SIG-M5 treated with dmso at 0.1 percent for 504 hours (cell line): ENCODE measurements at regions not wholly inside any gene's neighbourhood (a gene's known extent, or its start where the extent isn't known, plus 50 kb on each side); places are given as distances from the start of the nearest gene placed in this dataset.
"Not testable (repeated sequence)": the region's sequence is repeated elsewhere in the genome, so short reads cannot be mapped to it uniquely, and the experiment has no call there.

Experiments used
- DNase-seq: peaks from one replicate; lab custom pipeline; 2025; ENCODE audit not compliant: unreplicated experiment; lab: John Stamatoyannopoulos, UW

DNA sequence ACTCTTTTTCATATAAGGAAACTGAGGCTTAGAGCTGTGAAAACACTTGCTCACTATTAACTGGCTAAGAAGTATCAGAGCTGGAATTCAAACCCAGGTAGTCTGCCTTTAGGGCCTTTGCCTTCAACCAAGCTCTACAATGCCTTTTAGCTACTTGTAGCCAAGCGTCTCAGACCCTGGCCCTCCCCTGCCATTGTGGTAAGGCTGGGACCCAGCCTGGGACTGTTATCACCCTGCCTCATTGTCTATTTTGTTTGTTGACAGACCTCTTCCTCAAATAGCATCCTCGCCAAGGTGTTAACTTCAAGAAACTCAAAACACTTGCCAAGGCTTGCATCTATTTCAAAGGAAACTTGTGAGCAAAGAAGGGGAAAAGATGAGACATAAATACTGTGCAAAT, 76.7 kb upstream of the CD28 start:
- no peak for DNase-seq

GRCh38 chr2:203631068-203631757, 75.2 kb upstream of the CD28 start:
- DNase-seq: no peak

DNA sequence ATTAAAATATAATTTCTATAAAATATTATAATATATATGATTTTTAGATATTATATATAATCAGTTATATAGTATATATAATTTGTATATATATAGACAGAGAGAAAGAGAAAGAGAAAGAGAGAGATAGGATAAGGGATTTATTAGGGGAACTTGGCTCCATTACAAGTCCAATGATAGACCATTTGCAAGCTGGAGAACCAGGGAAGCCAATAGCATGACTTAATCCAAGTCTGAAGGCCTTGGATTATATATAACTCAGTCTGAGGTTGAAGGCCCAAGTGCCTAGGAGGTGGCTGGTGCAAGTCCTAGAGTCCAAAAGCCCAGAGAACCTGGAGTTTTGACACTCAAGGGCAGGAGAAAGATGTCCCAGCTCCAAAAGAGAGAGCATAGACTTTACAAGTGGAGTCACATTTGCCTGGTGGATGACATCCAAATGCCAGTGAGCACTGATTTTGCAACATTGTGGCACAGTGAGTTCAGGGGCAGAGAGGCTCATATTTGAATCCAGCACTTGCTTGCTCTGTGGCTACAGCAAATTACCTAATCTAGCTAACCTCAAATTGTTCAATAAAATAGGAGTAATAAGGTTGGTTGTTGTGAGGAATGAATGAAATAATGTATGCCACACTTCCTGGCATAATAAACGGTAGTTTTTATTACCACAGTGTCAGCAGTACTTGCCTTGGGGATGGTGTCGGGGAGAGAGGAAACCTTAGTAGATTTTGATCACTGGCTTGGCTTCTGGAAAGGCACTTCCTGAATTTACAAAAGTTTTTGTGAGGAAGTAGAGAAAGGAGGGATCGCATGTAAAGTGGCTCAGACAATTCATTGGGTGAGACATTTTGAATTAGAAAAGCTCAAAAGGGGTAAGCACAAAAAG, 69.6 kb upstream of the CD28 start:
- peak; percentile 82 for DNase-seq

- DNase-seq: no peak
Measured at GRCh38 chr2:203637471-203638167, 68.8 kb upstream of the CD28 start.

- DNase-seq: not testable (repeated sequence)
Measured at GRCh38 chr2:203641865-203642264, 64.6 kb upstream of the CD28 start.

DNA sequence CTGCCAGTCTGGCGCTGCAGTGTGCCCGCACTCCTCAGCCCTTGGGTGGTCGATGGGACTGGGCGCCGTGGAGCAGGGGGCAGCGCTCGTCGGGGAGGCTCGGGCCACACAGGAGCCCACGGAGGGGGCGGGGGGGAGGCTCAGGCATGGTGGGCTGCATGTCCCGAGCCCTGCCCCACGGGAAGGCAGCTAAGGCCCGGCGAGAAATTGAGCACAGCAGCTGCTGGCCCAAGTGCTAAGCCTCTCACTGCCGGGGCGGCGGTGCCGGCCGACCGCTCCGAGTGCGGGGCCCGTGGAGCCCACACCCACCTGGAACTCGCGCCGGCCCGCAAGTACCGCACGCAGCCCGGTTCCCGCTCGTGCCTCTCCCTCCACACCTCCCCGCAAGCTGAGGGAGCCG, 63.6 kb upstream of the CD28 start:
- not testable (repeated sequence) for DNase-seq

DNA sequence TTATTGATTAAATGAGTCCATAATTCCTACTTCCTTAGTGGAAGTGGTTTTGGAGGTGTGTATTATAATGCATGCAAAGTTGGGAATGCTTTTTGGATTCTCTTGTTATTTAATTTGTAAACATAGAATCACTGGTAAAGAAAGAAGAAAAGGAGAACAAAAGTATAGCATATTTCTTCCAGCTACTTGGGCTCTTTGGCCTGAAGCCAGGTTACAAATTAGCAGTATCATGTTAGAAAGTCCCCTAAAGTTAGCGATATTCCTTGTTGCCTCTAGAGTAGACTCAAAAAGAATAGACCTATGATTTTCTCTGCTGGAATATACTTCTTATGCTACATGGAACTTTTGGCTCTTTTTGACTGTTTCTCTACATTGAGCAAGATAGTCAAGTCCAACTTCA, 60.6 kb upstream of the CD28 start:
- DNase-seq: no peak

DNA sequence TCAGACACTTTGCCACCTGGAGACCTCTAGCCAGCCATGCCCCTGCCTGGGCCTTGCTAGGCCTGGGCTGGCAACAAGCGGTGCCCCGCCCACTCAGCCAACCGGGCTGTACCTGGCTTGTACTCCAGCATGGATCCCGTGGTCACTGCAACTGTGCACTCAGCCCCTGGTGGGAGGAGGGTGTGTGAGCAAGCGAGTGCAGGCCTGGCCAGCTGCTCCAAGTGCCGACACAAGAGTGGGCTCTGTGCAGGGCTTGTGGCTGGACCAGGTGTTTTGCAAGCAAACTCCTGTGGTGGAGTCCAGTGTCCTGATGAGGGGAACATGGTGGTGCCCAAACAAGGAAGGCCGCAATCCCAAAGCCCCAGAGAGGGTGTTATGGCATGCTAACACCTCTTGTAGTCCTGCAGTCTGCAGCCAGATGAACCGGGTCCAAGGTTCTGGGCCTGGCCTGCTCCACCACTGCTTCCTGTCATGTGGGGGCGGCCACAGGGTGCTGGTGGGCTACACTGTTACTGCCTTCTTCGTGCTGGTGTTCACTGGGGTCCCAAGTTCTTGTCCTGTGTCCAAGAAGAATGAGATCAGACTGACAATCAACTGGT, 60.1 kb upstream of the CD28 start:
- no peak for DNase-seq

DNA sequence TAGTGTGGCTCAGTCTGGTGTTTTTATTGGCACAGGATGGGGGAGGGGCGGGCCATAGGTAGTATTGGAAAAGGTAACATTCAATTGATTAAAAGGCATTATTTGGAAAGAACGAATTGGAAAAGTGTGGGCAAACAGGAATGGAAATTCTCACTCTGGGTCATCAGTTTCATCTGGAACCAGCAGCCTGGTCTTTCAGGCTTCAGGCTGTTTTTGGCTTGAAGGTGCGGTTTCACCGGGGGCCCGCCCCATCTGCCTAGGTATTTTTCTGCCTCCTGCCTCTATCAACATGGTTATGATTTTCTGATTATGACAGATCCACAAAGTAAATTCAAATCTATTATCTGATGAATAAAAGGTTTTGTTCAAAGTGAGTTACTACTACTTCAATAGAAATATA, 59.5 kb upstream of the CD28 start:
- no peak for DNase-seq

DNA sequence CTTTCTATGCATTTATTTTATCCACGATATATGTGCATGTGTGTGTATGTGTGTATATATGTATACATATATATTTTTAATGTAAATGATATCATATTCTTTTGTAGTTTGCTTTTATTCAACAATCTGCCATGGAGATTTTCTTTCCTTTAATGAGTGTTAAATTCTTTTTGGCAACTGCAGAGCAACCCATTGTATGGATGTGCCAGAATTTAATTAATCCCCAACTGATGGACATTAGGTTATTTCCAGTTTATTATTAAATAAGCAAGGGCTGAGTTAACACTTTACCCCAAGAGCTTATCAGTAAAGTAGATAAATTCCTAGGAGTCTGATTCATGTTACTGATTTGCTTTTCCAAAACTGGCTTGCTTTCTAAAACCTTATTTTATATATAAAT, 58.9 kb upstream of the CD28 start:
- no peak for DNase-seq

GRCh38 chr2:203648273-203648672, 58.2 kb upstream of the CD28 start:
- DNase-seq: peak; percentile 47

DNA sequence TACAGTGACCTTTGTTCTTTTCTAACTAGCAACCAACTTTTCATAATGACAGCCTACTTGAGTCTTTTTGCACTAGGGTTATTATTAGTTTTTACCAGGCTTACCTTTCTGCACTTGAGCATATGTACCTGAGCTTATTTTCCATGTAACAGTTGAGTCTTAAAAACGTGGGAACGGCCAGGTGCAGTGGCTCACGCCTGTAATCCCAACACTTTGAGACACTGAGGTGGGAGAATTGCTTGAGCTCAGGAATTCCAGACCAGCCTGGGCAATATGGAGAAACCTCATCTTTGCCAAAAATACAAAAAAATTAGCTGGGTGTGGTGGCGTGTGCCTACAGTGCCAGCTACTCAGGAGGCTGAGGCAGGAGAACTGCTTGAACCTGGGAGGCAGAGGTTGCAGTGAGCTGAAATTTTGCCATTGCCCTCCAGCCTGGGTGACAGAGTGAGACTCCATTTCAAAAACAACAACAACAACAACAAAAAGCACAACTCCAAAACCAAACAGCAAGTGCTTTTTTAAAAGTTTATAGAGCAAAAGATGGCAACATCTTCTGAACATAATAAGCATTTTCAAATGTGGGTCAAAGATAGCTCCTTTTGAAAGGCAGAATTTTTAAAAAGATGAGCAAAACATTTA, 57.1 kb upstream of the CD28 start:
- no peak for DNase-seq

DNA sequence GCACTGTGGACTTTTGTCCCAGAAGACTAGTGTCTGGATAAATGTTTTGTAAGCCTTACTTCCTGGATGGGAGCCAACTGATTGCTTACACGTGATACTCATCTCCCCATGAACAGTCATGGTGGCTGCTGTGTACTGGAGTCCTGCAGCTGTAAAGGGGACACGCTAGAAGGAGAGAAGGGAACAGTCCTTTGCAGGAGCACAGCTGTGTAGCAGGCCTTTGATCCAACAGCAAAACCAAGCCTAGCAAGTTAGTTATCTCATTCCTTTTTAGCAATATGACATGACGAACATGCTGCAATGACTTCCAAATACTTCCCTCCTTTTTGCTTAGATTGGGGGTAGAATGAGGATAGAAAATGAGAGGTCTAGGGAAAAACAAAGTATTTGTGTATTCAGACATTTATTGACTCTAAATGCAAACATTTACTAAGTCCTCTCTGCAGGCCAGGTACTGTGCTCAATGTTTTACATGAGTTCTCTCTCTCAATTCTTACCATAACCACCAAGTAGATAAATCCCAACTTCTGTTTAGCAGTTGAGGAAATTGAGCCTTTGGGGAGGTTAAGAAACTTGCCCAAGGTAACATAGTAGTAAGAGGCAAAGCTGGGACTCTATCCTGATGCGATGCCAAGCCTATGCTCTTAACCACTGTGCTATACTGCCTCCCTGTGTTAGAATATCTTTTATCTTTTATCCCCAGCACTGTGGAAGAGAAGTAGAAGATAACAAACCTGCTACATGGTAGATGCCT, 55.4 kb upstream of the CD28 start:
- peak; percentile 70 for DNase-seq

DNA sequence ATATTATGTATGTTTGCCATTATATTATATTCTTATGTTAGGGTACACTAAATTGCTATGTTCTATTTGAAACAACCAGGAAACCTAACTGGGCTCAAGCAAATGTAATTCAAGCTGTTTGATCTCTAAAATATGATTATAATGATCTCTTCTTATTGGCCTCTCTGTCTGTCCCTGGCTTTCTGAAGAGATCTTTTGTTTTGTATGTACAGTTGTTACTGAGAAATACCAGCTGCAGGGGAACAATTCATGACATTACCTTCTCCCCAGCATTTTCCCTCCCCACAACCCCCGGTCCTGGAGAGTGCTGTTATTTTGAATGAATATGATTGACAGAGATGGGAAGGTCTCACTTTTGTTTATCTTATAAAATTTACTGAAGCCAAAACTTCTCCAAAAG, 54.8 kb upstream of the CD28 start:
- no peak for DNase-seq

DNA sequence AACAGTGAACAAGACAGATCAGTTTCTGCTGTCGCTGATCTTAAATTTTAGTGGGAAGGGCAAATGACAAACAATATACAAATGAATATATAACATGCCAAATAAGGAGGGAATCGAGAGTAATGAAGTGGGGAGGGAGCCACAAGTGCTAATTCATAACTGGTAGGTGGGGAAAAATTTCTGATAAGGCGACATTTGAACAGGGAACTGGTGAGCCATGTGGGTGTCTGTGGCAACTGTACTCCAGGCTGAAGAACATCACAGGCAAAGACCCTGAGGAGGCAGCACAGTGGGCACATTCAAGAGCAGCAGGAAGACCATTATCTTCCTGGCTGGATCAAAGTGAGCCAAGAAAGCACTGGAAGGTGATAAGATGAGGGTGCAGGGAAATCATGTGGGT, 51.6 kb upstream of the CD28 start:
- DNase-seq: no peak

DNA sequence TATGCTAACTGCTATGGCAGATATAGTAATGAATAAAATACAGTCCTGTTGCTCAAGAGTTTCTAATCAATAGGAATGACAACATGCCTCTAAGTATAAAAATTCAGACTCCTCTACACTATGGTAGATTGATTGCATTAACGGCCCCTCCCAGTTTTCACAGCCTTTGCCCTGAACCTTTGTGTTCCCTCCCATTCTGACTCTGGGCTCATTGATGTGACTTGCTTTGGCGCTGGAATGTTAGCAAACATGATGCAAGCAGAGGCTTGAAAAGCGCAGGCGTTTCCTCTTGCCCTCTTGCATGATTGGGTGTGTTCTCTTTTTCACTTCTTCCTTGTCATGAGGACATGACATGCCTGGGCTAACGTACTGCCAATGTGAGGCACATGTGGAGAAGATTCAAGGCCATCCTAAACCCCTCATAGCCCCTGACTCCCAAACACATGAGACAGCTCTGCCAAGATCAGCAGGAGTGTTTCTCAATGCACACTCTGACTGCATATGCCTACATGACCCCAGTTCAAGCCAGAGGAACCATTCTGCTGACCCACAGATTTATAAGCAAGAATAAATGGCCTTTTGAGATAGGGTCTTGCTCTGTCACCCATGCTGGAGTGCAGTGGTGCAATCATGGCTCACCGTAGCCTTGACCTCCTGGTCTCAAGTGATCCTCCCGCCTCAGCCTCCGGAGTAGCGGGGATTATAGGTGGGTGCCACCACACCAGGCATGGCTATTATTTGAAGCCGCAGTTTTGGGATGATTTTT, 49.7 kb upstream of the CD28 start:
- DNase-seq: peak; percentile 97
